A673 (cell line): ENCODE measurements at regions not wholly inside any gene's neighbourhood (a gene's known extent, or its start where the extent isn't known, plus 50 kb on each side); places are given as distances from the start of the nearest gene placed in this dataset.
"Not testable (repeated sequence)": the region's sequence is repeated elsewhere in the genome, so short reads cannot be mapped to it uniquely, and the experiment has no call there.

Experiments used
- BruUV-seq: library from RNA; stranded (reverse); fragments of 400-500 nt; replicated peaks from 2 replicates; lab custom pipeline; 2021; lab: Mats Ljungman, UMichigan
- CTCF ChIA-PET: fragments of 300-600 bp; sonication (Branson Sonifier 250); formaldehyde crosslinking; loops from one replicate; lab custom pipeline; 2022; ENCODE audit warnings: antibody characterized with exemption; lab: Charles Lee
- POLR2A ChIA-PET: fragments of 300-600 bp; sonication (Branson Sonifier 250); formaldehyde crosslinking; loops from one replicate; lab custom pipeline; 2022; ENCODE audit warnings: antibody characterized with exemption; ENCODE audit not compliant: low non-redundant PET; lab: Charles Lee
- DNase-seq: peaks from one replicate; pipeline ENCODE4 v3.0.0-alpha.2; 2015; ENCODE audit warnings: low spot score
- H3K27ac ChIP-seq: fragments of 200-600 bp; sonication (generic); 2 replicates; pipeline ENCODE4 v1.5.1; 2016; ENCODE audit warnings: mixed run types, low read depth, mild to moderate bottlenecking, mixed read lengths, antibody characterized with exemption, low read length; ENCODE audit not compliant: poor library complexity, severe bottlenecking
- H3K27me3 ChIP-seq: fragments of 200-600 bp; sonication (generic); replicated peaks from 2 replicates; pipeline ENCODE4 v1.6.1; 2017; ENCODE audit warnings: mixed run types, low read depth, mild to moderate bottlenecking, mixed read lengths, antibody characterized with exemption, low read length; ENCODE audit not compliant: insufficient read depth, poor library complexity
- H3K36me3 ChIP-seq: fragments of 200-600 bp; sonication (generic); 2 replicates; pipeline ENCODE4 v1.6.1; 2016; ENCODE audit warnings: mixed run types, mild to moderate bottlenecking, mixed read lengths, antibody characterized with exemption, low read length; ENCODE audit not compliant: insufficient read depth, poor library complexity, severe bottlenecking
- H3K4me1 ChIP-seq: fragments of 200-600 bp; sonication (generic); 2 replicates; pipeline ENCODE4 v1.6.1; 2017; ENCODE audit warnings: mixed run types, mild to moderate bottlenecking, mixed read lengths, antibody characterized with exemption, low read length; ENCODE audit not compliant: insufficient read depth, poor library complexity, severe bottlenecking
- H3K4me3 ChIP-seq: fragments of 200-600 bp; sonication (generic); 2 replicates; pipeline ENCODE4 v1.5.1; 2016; ENCODE audit warnings: low read depth, mixed run types, mild to moderate bottlenecking, mixed read lengths, low read length; ENCODE audit not compliant: poor library complexity, severe bottlenecking
- H3K9me3 ChIP-seq: fragments of 200-600 bp; sonication (generic); 2 replicates; pipeline ENCODE4 v1.6.1; 2016; ENCODE audit warnings: mixed run types, low read depth, mild to moderate bottlenecking, mixed read lengths, antibody characterized with exemption, low read length; ENCODE audit not compliant: poor library complexity, severe bottlenecking
- EZH2 ChIP-seq: fragments of 200-600 bp; sonication (generic); IDR thresholded peaks from 2 replicates; pipeline ENCODE4 v1.6.1; 2017; ENCODE audit warnings: borderline replicate concordance, low read depth, mild to moderate bottlenecking, mixed read lengths, antibody characterized with exemption, low read length; ENCODE audit not compliant: poor library complexity, severe bottlenecking
- intact Hi-C: fragments of 100-400 bp; cut with micrococcal nuclease; formaldehyde crosslinking; loops from one replicate; pipeline ENCODE4 v1.10.0; 2022; ENCODE audit not compliant: unreplicated experiment
- TF ChIP-seq, protein P1 (sequence below): fragments of 300-800, 200-600 bp; sonication (generic); conservative IDR thresholded peaks from 2 replicates; pipeline ENCODE4 v1.5.1; 2017; ENCODE audit warnings: low read depth, mild to moderate bottlenecking, antibody characterized with exemption, low read length, moderate library complexity, mixed read lengths

DNA sequence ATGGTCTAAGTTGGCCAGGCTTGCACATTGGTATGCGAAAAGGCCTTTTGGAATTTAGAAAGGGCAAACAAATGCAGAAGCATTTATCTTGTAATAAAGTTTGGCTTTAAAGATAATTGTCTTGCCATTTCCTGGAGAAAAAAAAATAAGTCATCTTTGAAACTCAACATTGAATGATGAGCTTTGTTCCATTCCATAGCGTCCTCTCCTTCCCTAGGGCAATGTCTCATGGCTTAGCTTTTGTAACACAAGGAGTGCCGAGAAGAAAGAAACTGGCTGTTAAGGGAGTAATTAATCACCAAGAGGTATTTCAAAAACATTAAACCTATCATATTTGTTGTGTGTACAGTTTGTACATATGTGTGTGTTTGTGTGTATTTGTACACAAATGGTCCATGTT is 372.3 kb downstream of the NPIPA8 start:
- DNase-seq, result no peak
- TF ChIP-seq, protein P1, sequence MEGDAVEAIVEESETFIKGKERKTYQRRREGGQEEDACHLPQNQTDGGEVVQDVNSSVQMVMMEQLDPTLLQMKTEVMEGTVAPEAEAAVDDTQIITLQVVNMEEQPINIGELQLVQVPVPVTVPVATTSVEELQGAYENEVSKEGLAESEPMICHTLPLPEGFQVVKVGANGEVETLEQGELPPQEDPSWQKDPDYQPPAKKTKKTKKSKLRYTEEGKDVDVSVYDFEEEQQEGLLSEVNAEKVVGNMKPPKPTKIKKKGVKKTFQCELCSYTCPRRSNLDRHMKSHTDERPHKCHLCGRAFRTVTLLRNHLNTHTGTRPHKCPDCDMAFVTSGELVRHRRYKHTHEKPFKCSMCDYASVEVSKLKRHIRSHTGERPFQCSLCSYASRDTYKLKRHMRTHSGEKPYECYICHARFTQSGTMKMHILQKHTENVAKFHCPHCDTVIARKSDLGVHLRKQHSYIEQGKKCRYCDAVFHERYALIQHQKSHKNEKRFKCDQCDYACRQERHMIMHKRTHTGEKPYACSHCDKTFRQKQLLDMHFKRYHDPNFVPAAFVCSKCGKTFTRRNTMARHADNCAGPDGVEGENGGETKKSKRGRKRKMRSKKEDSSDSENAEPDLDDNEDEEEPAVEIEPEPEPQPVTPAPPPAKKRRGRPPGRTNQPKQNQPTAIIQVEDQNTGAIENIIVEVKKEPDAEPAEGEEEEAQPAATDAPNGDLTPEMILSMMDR, result no peak
- TF ChIP-seq EZH2, result no peak
- ChIA-PET CTCF (no interaction called here), POLR2A (no interaction called here)
- no peaks in the 10 kb centered on the region for H3K4me1 ChIP-seq
- intact Hi-C loops, result no loop called here
- BruUV-seq, result no TSS peak
- no peaks in the 10 kb centered on the region for H3K36me3 ChIP-seq
- H3K27ac ChIP-seq, result no peak overlapping the region
- no peak overlapping the region for H3K4me3 ChIP-seq
- no peaks in the 10 kb centered on the region for H3K27me3 ChIP-seq
- H3K9me3 ChIP-seq, result peaks cover 2% of the 10 kb centered on the region

DNA sequence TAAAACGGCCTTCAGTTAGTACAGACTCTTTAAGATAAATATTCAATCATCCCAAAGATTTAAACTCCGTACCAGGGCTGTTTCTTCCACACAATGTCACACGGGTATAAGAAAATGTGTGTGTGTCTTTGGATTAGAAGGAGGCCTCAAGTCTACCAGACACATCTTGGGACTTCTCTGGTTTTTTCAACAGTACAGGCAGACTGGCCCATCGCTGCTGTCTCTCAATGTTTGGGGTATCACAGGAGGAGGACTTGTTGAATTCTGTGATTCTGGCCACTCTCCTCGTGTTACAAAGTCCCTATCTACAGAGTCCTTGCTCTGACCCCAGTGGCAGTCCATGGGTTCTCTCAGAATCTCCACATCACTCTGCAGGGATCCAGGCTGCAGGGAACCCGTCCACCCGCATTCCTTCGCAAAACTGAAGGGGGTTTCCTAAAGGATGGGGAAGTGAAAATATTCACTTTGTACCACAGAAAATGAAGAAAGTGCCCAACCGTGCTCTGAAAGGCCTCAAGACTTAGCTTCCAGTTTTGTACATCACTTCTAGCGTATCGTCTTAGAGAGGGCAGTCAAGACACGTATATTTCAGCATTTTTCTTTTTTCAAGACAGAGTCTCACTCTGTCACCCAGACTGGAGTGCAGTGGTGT is 373.2 kb downstream of the NPIPA8 start:
- BruUV-seq, result no TSS peak

DNA sequence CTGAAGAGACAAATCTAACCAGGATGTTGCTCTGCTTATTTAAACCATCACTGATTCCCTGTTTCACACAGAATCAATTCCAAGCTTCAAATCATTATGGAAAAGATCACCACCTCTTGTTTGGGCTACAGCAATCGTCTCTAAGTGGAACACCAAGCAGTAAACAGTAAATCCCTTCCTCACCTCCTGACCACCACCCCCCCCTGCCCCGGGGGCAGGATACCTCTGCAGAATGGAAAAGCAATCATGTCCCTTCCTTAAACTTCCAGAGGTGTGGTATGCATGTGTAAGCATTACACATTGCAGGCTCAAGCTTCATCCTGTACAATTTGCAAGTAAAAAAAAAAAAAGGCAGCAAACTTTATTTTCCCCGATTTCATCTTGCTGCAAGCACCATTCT is 373.8 kb downstream of the NPIPA8 start:
- Histone ChIP-seq H3K27me3 (no peaks in the 10 kb centered on the region), H3K27ac (no peak overlapping the region), H3K4me3 (no peak overlapping the region), H3K4me1 (no peaks in the 10 kb centered on the region), H3K9me3 (peaks cover 5% of the 10 kb centered on the region), H3K36me3 (no peaks in the 10 kb centered on the region)
- no peak for TF ChIP-seq EZH2
- TF ChIP-seq, protein P1, result no peak
- POLR2A ChIA-PET, result no interaction called here
- CTCF ChIA-PET, result no interaction called here
- no TSS peak for BruUV-seq
- DNase-seq, result no peak
- intact Hi-C loops, result no loop called here

More for the DNA sequence above, 373.2 kb downstream of the NPIPA8 start:
- H3K27me3 ChIP-seq, result no peaks in the 10 kb centered on the region
- TF ChIP-seq, protein P1, result no peak
- TF ChIP-seq EZH2, result no peak
- H3K9me3 ChIP-seq, result peaks cover 6% of the 10 kb centered on the region
- H3K4me3 ChIP-seq, result no peak overlapping the region
- intact Hi-C loops, result no loop called here
- CTCF ChIA-PET, result no interaction called here
- H3K27ac ChIP-seq, result no peak overlapping the region
- no peaks in the 10 kb centered on the region for H3K4me1 ChIP-seq
- no peaks in the 10 kb centered on the region for H3K36me3 ChIP-seq
- no peak for DNase-seq
- POLR2A ChIA-PET, result no interaction called here

DNA sequence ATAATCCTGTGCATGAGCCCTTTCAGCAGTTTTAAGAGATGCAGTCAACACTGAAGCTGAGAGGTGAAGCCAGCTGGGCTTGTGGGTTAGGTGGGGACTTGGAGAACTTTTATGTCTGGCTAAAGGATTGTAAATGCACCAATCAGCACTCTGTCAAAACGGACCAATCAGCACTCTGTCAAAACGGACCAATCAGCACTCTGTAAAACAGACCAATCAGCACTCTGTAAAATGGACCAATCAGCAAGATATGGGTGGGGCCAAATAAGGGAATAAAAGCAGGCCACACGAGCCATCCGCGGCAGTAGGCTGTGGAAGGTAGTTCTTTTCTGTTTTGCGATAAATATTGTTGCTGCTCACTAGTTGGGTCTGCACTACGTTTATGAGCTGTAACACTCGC is 374.7 kb downstream of the NPIPA8 start:
- intact Hi-C loops, H3K4me1 ChIP-seq: not testable (repeated sequence)

More for the DNA sequence above, 374.7 kb downstream of the NPIPA8 start:
- POLR2A ChIA-PET, H3K27me3 ChIP-seq, CTCF ChIA-PET, H3K9me3 ChIP-seq, H3K36me3 ChIP-seq, DNase-seq, BruUV-seq, H3K4me3 ChIP-seq, H3K27ac ChIP-seq: not testable (repeated sequence)
